Pons (tissue), 1 donor: ENCODE measurements at regions not wholly inside any gene's neighbourhood (a gene's known extent, or its start where the extent isn't known, plus 50 kb on each side); places are given as distances from the start of the nearest gene placed in this dataset.
"Not testable (repeated sequence)": the region's sequence is repeated elsewhere in the genome, so short reads cannot be mapped to it uniquely, and the experiment has no call there.

Experiments used
- DNase-seq: peaks from one replicate; pipeline ENCODE4 v3.0.0-alpha.2; 2016; ENCODE audit warnings: low spot score

DNA sequence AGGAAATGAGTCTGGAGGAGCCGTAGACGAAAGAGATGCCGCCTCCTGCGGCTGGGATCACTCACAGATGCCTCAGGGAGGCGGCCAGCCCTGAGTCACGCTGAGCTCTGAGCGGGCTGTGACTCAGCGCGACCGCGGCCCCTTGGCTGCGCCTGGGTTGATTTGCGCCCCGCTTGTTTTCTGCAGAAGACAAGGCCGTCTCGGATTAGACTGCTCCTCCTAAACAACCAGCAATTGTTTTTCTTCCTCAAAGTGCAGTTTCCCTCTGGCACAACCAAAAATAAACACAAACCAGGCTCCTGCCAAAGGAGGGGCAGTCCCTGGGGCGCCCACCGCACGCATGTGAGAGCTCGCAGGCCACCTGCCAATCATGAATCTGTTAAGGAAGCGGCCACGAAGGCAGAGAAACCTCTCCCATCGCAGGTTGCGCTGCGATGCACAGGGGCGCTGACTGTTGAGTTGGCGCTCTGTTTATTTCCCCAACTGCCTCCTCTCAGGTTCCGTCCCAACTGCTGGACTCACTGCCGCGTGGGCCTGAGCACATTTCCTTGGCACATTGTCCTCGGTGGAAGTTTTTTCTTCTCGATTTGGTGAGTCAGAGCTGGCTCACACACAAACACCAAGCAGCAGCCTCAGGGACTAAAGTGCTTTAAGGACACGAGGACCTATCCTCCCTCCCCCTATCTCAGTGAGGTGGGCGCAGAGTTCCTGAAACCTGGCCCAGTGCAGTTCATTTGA, 85.2 kb upstream of the NDUFV2 start:
- peak; percentile 39 for DNase-seq

GRCh38 chr18:9017905-9018227, 84.6 kb upstream of the NDUFV2 start:
- DNase-seq: peak; percentile 21

DNA sequence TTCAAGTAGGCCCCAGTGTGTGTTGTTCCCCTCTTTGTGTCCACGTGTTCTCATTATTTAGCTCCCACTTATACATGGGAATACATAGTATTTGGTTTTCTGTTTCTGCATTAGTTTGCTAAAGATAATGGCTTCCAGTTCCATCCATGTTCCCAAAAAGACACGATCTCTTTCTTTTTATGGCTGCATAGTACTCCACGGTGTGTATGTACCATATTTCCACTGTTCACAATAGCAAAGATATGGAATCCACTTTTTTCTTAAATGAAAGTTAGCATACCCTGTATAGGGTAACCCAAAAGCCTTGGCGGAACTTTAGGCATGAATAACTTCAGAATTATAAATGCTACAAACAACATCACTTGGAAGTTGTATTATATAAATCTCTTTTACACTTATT, 83.4 kb upstream of the NDUFV2 start:
- DNase-seq: no peak

DNA sequence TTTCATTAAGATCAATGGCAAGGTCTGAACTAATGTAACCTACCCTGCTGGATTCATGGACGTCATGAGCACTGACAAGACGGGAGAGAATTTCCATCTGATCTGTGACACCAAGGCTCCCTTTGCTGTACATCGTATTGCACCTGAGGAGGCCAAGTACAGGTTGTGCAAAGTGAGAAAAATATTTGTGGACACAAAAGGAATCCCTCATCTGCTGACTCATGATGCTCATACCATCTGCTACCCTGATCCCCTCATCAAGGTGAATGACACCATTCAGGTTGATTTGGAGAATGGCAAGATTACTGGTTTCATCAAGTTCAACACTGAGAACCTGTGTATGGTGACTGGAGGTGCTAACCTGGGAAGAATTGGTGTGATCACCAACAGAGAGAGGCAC, 82.3 kb upstream of the NDUFV2 start:
- DNase-seq: no peak

- no peak for DNase-seq
Measured at GRCh38 chr18:9021458-9021857, 81.0 kb upstream of the NDUFV2 start.

GRCh38 chr18:9022397-9023155, 79.9 kb upstream of the NDUFV2 start:
- DNase-seq: no peak

GRCh38 chr18:9024031-9024646, 78.4 kb upstream of the NDUFV2 start:
- DNase-seq: not testable (repeated sequence)

GRCh38 chr18:9025091-9025838, 77.2 kb upstream of the NDUFV2 start:
- peak; percentile 34 for DNase-seq

DNA sequence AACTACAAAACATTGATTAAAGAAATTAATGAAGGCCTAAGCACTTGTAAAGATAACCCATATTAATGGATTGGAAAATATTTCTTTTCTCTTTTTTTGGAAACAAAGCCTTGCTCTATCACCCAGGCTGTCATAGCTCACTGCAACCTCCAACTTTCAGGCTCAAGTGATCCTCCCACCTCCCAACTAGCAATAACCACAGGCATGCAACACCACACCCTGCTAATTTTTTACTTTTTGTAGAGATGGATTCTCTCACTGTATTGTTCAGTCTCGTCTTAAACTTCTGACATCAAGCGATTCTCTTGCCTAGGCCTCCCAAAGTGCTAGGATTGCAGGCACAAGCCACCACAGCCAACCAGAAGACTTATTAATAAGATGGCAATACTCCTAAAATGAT, 73.4 kb upstream of the NDUFV2 start:
- no peak for DNase-seq

GRCh38 chr18:9032519-9032918, 70.0 kb upstream of the NDUFV2 start:
- DNase-seq: no peak

DNA sequence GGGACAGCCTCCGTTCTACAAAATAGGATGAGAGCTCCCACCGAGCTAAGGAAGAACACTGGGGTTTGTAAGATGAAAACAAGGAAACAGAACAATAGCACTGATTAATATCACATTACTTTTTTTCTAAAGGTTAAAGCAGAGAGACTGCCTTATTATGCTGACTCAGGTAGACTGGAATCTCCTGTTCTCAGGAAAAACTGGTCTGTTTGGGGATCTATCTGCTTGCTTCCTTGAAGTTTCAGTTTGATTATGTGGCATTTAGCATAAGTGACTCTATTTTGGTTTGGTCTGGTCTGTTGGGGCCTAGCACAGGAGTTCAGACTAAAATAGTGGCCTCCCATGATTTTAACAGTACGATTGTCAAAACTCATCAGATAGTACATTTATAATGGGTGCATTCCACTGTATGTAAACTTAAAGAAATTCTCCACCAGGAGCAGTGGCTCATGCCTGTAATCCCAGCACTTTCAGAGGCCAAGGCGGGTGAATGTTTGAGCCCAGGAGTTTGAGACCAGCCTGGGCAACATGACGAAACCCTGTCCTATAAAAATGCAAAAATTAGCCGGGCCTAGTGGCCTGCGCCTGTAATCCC, 64.1 kb upstream of the NDUFV2 start:
- no peak for DNase-seq

DNA sequence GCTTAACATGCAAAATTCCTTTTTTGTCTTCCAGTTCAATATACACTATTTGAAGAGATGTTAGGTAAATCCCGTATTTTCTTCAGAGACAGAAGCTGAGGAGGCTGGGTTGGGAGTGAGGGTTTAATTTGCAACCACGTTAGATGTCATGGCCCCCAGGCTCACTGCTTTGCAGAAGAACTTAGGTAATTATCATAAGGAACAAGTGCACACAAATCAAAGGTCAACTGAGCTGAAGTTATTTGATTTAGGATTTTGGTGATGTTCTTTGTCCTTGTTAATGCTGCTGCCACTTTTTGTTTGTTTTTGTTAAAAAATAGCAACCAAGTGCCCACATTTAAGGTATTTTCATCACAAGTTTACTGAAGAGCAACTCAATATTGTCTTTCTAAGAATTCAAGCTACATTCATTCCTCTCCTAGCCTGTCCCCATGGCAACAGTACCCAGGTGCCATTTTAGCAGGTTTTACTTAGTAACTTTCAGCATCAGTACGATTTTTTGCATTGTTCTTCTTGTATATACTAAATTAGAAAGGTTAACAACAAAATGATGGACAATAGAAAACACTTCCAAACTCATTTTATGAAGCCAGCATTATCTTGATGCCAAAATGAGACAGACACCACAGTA, 62.9 kb upstream of the NDUFV2 start:
- DNase-seq: no peak

DNA sequence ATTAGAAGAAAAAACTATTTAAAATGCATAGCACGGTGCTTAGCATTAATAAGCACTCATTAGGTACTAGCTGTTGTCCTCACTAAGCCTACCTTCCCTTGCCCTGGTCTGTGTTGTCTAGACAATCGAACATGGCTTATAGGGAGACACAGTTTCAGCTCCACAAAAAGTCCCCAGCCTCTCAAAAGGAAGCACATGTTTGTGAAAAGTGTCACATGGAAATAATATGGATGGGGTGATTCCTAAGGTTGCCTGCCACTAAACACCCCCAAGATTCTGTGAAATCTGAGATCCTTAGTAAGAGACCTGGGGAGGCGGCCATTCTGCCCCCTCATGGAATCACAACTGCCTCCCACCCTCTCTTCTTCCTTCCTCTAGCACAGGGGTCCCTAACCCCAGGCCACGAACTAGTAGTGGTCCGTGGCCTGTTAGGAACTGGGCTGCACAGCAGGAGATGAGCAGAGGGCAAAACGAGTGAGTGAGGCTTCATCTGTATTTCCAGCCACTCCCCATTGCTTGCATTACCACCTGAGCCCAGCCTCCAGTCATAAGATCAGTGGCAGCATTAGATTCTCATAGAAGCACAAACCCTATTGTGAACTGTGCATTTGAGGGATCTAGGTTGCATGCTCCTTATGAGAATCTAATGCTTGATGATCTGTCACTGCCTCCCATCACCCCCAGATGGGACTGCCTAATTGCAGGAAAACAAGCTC, 59.6 kb upstream of the NDUFV2 start:
- DNase-seq: no peak

GRCh38 chr18:9043581-9043980, 58.9 kb upstream of the NDUFV2 start:
- DNase-seq: no peak

DNA sequence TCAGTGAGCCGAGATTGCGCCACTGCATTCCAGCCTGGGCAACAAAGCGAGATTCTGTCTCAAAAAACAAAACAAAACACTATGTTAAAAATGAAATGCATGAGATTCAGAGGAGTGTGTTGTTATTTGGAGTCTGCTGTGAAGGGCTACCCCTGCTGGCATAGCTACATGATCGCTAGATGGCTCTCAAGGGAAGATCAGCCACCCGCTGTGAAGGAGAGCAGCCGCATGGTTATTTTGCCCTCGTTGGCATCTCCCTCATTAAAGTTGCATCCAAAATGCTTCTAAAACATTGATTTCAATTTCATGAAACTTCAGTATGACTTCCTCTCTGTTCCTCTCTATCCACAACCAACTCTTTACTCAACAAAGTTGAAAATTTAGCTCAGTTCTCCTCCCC, 54.8 kb upstream of the NDUFV2 start:
- DNase-seq: no peak

DNA sequence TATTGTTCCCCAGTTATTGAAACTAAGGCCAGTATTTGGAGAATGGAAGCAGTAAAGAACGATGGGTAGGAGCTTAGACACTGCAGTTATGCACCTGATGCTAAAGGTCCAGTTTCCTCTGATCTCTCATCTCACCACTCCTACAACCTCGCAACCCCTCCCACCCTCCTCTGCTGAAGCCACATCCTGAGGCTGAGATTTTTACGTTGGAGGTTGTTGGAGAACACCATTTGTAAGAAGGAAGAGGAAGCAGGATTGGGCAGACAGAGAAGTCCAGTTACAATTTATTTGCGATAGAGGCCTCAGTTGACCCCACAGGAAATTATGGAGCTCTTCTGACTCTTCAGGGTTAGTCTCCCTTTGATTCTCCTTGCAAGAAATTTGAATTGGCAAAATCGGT, 54.3 kb upstream of the NDUFV2 start:
- DNase-seq: no peak

DNA sequence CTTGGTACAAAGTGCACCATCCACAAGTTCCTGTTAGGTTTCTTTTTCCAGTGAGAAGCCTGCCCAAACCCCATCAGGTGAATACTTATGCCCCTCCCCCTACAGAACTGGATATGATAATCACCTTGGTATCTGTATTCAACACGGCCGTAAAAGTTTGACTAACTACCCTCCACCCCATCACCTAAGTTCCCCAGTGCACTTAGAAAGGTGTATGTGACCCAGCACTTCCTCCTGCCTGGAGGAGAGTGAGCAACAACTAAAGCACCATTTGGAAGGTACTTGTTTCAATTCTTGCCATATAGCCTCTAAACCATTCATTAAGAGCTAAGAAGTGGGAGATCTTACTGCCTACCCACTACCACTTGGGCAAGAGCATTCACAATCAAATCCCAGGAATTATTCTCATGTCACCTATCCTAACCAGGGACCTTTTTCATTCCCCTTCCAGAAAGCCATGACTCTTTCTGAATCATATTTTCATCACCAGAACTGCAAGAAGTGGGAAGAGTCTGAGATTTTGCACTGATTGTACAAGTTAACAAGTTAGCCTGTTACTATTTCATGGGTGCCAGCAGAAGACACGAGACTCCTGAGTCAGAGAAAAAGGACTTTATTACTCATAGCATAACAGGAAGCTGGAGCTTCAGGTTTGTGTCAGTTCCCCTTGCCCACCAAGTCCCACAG, 53.5 kb upstream of the NDUFV2 start:
- DNase-seq: no peak

- DNase-seq: no peak
Measured at GRCh38 chr18:9049495-9049809, 53.0 kb upstream of the NDUFV2 start.

GRCh38 chr18:9050628-9051284, 51.7 kb upstream of the NDUFV2 start:
- not testable (repeated sequence) for DNase-seq
